PC-9 (cell line): ENCODE measurements at regions not wholly inside any gene's neighbourhood (a gene's known extent, or its start where the extent isn't known, plus 50 kb on each side); places are given as distances from the start of the nearest gene placed in this dataset.

Experiments used
- EZH2 ChIP-seq: fragments of 200-600 bp; sonication (generic); IDR thresholded peaks from 2 replicates; pipeline ENCODE4 v1.8.0; 2017; ENCODE audit warnings: antibody characterized with exemption, low read depth
- TF ChIP-seq, protein P1 (sequence below): fragments of 200-600 bp; sonication (generic); conservative IDR thresholded peaks from 2 replicates; pipeline ENCODE4 v1.6.1; 2017; ENCODE audit warnings: mixed run types, antibody characterized with exemption, mild to moderate bottlenecking, moderate library complexity

- TF ChIP-seq, protein P1, sequence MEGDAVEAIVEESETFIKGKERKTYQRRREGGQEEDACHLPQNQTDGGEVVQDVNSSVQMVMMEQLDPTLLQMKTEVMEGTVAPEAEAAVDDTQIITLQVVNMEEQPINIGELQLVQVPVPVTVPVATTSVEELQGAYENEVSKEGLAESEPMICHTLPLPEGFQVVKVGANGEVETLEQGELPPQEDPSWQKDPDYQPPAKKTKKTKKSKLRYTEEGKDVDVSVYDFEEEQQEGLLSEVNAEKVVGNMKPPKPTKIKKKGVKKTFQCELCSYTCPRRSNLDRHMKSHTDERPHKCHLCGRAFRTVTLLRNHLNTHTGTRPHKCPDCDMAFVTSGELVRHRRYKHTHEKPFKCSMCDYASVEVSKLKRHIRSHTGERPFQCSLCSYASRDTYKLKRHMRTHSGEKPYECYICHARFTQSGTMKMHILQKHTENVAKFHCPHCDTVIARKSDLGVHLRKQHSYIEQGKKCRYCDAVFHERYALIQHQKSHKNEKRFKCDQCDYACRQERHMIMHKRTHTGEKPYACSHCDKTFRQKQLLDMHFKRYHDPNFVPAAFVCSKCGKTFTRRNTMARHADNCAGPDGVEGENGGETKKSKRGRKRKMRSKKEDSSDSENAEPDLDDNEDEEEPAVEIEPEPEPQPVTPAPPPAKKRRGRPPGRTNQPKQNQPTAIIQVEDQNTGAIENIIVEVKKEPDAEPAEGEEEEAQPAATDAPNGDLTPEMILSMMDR = no peak
- TF ChIP-seq EZH2 = no peak
Observed at GRCh38 chr18:22623513-22623912, 205.8 kb upstream of the CTAGE1 start.
